Spleen (tissue), 11 donors: ENCODE measurements at regions not wholly inside any gene's neighbourhood (a gene's known extent, or its start where the extent isn't known, plus 50 kb on each side); places are given as distances from the start of the nearest gene placed in this dataset.
A peak's percentile ranks its signal among the peaks of the same experiment; 100 is the strongest.
"Not testable (repeated sequence)": the region's sequence is repeated elsewhere in the genome, so short reads cannot be mapped to it uniquely, and the experiment has no call there.

ENCODE experiments used
- DNase-seq: peaks from one replicate; pipeline ENCODE4 v3.0.0-alpha.2; 2020
- H3K27ac ChIP-seq, 8 donors: fragments of 200-600 bp; sonication (generic) in 7 of 8; 1 replicate in 4 of 8; 2 replicates in 4 of 8; pipeline versions ENCODE4 v1.5.0 to v1.8.0; 2016 to 2021; ENCODE audit warnings: inconsistent platforms in 4 of 8, mild to moderate bottlenecking in 4 of 8, moderate library complexity in 1 of 8
- H3K27me3 ChIP-seq, 7 donors: fragments of 200-600 bp; sonication (generic) in 6 of 7; replicated peaks in 1 of 7; 1 replicate in 4 of 7; 2 replicates in 3 of 7; pipeline versions ENCODE4 v1.5.0 to v1.8.0; 2016 to 2021; ENCODE audit warnings: inconsistent platforms in 3 of 7, mild to moderate bottlenecking in 1 of 7
- H3K36me3 ChIP-seq, 6 donors: fragments of 200-600 bp; sonication (generic) in 5 of 6; 1 replicate in 4 of 6; 2 replicates in 2 of 6; pipeline versions ENCODE4 v1.5.0 to v1.8.0; 2016 to 2021; ENCODE audit warnings: inconsistent platforms in 2 of 6
- H3K4me1 ChIP-seq, 6 donors: fragments of 200-600 bp; sonication (generic) in 5 of 6; 1 replicate in 3 of 6; 2 replicates in 3 of 6; pipeline versions ENCODE4 v1.5.0 to v1.8.0; 2016 to 2021; ENCODE audit warnings: inconsistent platforms in 3 of 6
- H3K4me3 ChIP-seq, 8 donors: fragments of 200-600 bp; sonication (generic) in 7 of 8; 1 replicate in 4 of 8; 2 replicates in 4 of 8; pipeline versions ENCODE4 v1.5.0 to v1.8.0; 2016 to 2021; ENCODE audit warnings: inconsistent platforms in 4 of 8, mild to moderate bottlenecking in 4 of 8, moderate library complexity in 2 of 8
- H3K9me3 ChIP-seq, 8 donors: fragments of 200-600 bp; sonication (generic) in 7 of 8; 1 replicate in 4 of 8; 2 replicates in 4 of 8; pipeline versions ENCODE4 v1.5.0 to v1.8.0; 2016 to 2021; ENCODE audit warnings: inconsistent platforms in 4 of 8
- POLR2A ChIP-seq, 3 donors: fragments of 450-650 bp; IDR thresholded peaks; one replicate each; pipeline ENCODE4 v1.5.1; 2017; ENCODE audit warnings: antibody characterized with exemption in 3 of 3, mild to moderate bottlenecking in 1 of 3
- POLR2AphosphoS5 ChIP-seq, 3 donors: sonication (generic); formaldehyde crosslinking; IDR thresholded peaks; one replicate each; pipeline ENCODE4 v1.5.1; 2017; ENCODE audit warnings: antibody characterized with exemption in 3 of 3
- WGBS, 5 donors: extraction: QIAGEN DNeasy Blood & Tissue Kit in 3 of 5; methylation state at CpG; one replicate each; pipeline versions ENCODE4 v1.1.5 to v1.1.7; 2013 to 2018; 5-methylcytosine and 5-hydroxymethylcytosine counted together
- intact Hi-C: fragments of 100-400 bp; cut with DNase I; formaldehyde crosslinking; loops from one replicate; pipeline ENCODE4 v1.15.0; 2023; ENCODE audit warnings: low total_unique reads
- TF ChIP-seq, protein P1 (sequence below), 11 experiments: fragments of 200-600 bp in 7 of 11; fragments of 450-650 bp in 4 of 11; sonication (generic) in 4 of 11; IDR thresholded peaks in 8 of 11; conservative IDR thresholded peaks in 3 of 11; 1 replicate in 7 of 11; 2 replicates in 4 of 11; pipeline versions ENCODE4 v1.4.0 to v1.8.0; 2016 to 2021; ENCODE audit warnings: antibody characterized with exemption in 11 of 11, inconsistent platforms in 4 of 11, mild to moderate bottlenecking in 1 of 11
- donor health status: healthy with polysubstance abuse.
- donor health status: DM: no; HTN: no; CAD: no; lungs with moderate emphysema.
- donor health status: DM: no; HTN: no; CAD: no.
- donor health status: Bipolar disorder and iron deficiency.
- donor health status: healthy.
- donor health status: DM: no; HTN: no; CAD: no.
- donor health status: DM: yes; HTN: yes; CAD: no.

DNA sequence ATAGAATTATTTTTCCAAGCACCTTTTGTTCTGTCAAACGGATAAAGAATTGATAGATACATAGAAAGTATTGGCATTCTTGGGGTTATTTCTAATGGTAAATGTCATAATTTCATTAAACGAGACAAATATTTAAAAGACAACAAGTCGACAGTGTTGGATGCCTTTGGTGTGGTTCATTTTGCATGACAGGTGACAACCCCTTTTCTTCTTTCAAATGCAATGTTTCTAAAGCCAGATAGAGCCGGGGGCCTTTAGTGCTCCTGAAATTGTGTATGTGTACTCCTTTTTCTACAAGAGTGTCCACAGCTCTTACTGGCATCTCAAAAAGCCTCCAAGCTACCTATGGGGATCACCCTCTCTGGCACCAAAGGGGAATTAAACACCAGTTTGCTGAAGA is 350.8 kb upstream of the ID2 start:
- 67 to 97% (median 75%) methylated on average over 4 of the region's 4 CpGs for WGBS, 5 donors
- TF ChIP-seq POLR2A (IDR thresholded peaks at IDR 0.05) = no peak
- Histone ChIP-seq H3K9me3 (peaks cover 0 to 5% (median 0%) of the 10 kb centered on the region in 8 donors), H3K4me3 (no peak overlapping the region), H3K36me3 (no peaks in the 10 kb centered on the region), H3K4me1 (peaks cover 5 to 48% (median 24%) of the 10 kb centered on the region in 6 donors), H3K27me3 (no peaks in the 10 kb centered on the region), H3K27ac (no peak overlapping the region)
- no peak for DNase-seq
- intact Hi-C loops = no loop called here

DNA sequence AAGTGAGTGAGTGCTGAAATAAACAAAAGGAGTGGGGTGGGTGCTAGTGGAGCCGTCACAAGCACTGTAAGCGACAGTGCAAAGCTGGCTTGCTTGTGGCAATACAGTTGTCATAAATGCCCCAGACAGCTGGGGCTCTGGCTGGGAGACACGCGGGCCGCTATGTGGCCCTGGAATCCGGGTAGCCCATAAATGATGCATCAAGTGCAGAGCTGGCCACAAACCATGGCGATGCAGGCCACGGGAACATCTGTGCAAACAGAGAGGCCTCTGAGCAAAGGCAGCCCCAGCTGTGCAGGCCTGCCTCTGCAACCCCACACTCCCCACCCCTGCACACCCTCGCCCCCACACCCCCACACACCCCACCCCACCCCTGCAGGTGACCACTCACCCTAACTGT is 349.2 kb upstream of the ID2 start:
- WGBS, 5 donors = 80 to 95% (median 91%) methylated on average over 6 to 9 of the region's 9 CpGs
- H3K4me1 ChIP-seq = peaks cover 5 to 53% (median 27%) of the 10 kb centered on the region in 6 donors
- no peak for TF ChIP-seq POLR2A (IDR thresholded peaks at IDR 0.05)
- TF ChIP-seq, protein P1, sequence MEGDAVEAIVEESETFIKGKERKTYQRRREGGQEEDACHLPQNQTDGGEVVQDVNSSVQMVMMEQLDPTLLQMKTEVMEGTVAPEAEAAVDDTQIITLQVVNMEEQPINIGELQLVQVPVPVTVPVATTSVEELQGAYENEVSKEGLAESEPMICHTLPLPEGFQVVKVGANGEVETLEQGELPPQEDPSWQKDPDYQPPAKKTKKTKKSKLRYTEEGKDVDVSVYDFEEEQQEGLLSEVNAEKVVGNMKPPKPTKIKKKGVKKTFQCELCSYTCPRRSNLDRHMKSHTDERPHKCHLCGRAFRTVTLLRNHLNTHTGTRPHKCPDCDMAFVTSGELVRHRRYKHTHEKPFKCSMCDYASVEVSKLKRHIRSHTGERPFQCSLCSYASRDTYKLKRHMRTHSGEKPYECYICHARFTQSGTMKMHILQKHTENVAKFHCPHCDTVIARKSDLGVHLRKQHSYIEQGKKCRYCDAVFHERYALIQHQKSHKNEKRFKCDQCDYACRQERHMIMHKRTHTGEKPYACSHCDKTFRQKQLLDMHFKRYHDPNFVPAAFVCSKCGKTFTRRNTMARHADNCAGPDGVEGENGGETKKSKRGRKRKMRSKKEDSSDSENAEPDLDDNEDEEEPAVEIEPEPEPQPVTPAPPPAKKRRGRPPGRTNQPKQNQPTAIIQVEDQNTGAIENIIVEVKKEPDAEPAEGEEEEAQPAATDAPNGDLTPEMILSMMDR (IDR thresholded peaks at IDR 0.05 in 8 of 11, conservative IDR thresholded peaks at IDR 0.05 in 3 of 11) = no peak
- no peak for TF ChIP-seq POLR2AphosphoS5 (IDR thresholded peaks at IDR 0.05)
- no peaks in the 10 kb centered on the region for H3K36me3 ChIP-seq
- peaks cover 0 to 5% (median 0%) of the 10 kb centered on the region in 8 donors for H3K9me3 ChIP-seq
- no peaks in the 10 kb centered on the region for H3K27me3 ChIP-seq
- no peak overlapping the region for H3K27ac ChIP-seq
- no peak for DNase-seq
- intact Hi-C loops = no loop called here
- H3K4me3 ChIP-seq = no peak overlapping the region

DNA sequence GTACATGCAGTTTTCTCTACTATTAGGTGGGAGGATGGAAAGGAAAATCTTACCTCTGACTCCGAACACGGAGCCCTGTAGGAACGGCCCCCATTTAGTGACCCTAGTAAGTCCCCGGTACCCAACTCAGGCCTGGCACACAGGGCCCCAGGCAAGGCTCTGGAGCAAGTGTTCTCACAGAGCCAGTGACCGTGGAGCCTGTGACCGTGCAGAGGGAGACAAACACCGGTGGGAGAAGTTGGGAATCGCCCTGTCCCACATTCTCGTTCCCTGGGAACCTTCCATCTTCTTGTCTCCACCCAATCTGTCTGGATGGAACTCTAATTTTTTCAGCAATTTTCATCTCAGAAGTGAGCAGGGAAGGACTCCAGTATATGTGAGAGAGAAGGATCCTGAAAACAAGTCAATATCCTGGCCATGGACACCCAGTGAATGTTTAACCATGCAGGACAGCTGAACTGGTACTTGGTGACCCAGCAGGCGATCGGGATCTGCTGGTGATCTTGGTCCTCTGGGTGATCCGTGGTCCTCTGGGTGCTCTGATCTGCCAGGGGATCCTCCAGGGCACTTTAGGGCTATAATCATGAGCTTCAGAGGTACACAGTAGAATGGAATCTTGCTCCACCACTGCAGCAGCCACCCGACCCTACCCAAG is 348.6 kb upstream of the ID2 start:
- Histone ChIP-seq H3K27ac (no peak overlapping the region), H3K4me3 (no peak overlapping the region), H3K4me1 (peaks cover 3 to 50% (median 21%) of the 10 kb centered on the region in 6 donors), H3K9me3 (peaks cover 0 to 5% (median 0%) of the 10 kb centered on the region in 8 donors), H3K36me3 (no peaks in the 10 kb centered on the region), H3K27me3 (no peaks in the 10 kb centered on the region)
- WGBS, 5 donors = 92 to 98% (median 94%) methylated on average over 13 of the region's 13 CpGs
- TF ChIP-seq, protein P1 (IDR thresholded peaks at IDR 0.05 in 8 of 11, conservative IDR thresholded peaks at IDR 0.05 in 3 of 11) = no peak
- TF ChIP-seq POLR2AphosphoS5 (IDR thresholded peaks at IDR 0.05) = no peak
- no peak for TF ChIP-seq POLR2A (IDR thresholded peaks at IDR 0.05)
- intact Hi-C loops = no loop called here
- DNase-seq = no peak

DNA sequence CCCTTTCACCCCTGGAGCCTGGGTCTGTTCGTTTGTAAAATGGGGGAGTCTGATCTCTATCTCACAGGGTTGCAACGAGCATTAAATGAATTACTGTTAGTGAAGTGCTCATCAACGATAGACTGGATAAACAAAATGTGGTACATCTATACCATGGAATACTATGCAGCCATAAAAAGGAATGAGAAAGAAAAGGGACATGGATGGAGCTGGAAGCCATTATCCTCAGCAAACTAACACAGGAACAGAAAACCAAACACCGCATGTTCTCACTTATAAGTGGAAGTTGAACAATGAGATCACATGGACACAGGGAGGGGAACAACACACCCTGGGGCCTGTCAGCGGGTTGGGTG is 348.0 kb upstream of the ID2 start:
- H3K27ac ChIP-seq = peak overlapping the region in 1 of 8 donors; percentile 48
- peaks cover 0 to 45% (median 16%) of the 10 kb centered on the region in 6 donors for H3K4me1 ChIP-seq
- H3K4me3 ChIP-seq, H3K9me3 ChIP-seq, H3K27me3 ChIP-seq, DNase-seq, intact Hi-C loops, H3K36me3 ChIP-seq: not testable (repeated sequence)
- WGBS, 5 donors = 79 to 97% (median 88%) methylated on average over 5 of the region's 5 CpGs

DNA sequence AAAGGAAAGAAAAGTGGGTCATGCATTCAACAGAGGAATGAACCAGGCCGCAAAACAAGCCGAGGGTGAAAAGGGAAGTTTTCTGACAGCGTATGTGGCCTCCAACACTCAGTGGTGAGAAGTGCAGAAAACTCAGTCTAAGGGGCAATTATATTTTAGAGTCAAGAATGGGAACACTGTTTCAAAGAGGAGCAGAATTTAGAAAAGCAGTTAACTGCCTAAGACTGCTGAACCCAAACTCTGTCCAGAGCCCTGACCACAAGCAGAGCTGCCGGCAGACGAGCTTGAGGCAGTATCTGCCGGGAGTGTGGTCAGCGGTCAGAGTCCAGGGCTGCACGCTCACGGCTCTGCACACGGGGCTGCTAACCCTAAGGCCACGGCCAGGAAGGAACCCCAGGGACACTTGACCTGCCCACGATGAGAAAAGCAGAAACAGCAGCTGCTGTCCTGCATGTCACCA is 347.0 kb upstream of the ID2 start:
- Histone ChIP-seq H3K9me3 (peaks cover 0 to 5% (median 0%) of the 10 kb centered on the region in 8 donors), H3K4me3 (no peak overlapping the region), H3K27ac (peak overlapping the region in 3 of 8 donors; percentile 36 to 58 (median 48)), H3K36me3 (no peaks in the 10 kb centered on the region), H3K4me1 (peaks cover 0 to 35% (median 11%) of the 10 kb centered on the region in 6 donors), H3K27me3 (no peaks in the 10 kb centered on the region)
- WGBS, 5 donors = 37 to 54% (median 42%) methylated on average over 9 to 12 of the region's 12 CpGs
- intact Hi-C loops = no loop called here
- TF ChIP-seq POLR2A (IDR thresholded peaks at IDR 0.05) = no peak
- peak in 1 of 3 donors; percentile 36 for TF ChIP-seq POLR2AphosphoS5 (IDR thresholded peaks at IDR 0.05)
- TF ChIP-seq, protein P1 (IDR thresholded peaks at IDR 0.05 in 8 of 11, conservative IDR thresholded peaks at IDR 0.05 in 3 of 11) = no peak
- peak; percentile 74 for DNase-seq
